ENCODE measurements at regions not wholly inside any gene's neighbourhood (a gene's known extent, or its start where the extent isn't known, plus 50 kb on each side); places are given as distances from the start of the nearest gene placed in this dataset.

DNA sequence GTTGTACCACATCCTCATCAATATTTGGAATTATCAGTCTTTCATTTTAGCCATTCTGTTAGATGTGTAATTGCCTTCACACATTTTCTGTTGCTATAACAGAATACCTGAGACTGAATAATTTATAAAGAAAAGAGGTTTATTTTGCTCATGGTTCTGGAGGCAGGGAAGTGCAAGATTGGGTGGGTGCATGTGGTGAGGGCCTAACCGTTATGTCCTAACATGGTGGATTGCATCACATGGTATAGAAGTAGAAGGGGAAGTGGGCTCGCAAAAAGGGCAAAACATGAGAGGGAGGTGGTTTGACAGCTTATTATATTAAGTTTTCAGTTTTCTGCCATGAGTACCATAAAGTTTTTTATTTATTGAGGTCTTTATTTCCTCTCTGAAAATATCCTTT lies 452.0 kb downstream of the ARL4A start:
- ChIA-PET POLR2A (no interaction called here), CTCF (ENCODE audit: unreplicated experiment) (no interaction called here)
- H3K27ac ChIP-seq (ENCODE audit: low read depth, low read length, poor library complexity, severe bottlenecking), result no peak overlapping the region
- H3K79me2 ChIP-seq (ENCODE audit: insufficient read depth, low read depth, low read length), result no peaks in the 10 kb centered on the region
- TF ChIP-seq, protein P1, sequence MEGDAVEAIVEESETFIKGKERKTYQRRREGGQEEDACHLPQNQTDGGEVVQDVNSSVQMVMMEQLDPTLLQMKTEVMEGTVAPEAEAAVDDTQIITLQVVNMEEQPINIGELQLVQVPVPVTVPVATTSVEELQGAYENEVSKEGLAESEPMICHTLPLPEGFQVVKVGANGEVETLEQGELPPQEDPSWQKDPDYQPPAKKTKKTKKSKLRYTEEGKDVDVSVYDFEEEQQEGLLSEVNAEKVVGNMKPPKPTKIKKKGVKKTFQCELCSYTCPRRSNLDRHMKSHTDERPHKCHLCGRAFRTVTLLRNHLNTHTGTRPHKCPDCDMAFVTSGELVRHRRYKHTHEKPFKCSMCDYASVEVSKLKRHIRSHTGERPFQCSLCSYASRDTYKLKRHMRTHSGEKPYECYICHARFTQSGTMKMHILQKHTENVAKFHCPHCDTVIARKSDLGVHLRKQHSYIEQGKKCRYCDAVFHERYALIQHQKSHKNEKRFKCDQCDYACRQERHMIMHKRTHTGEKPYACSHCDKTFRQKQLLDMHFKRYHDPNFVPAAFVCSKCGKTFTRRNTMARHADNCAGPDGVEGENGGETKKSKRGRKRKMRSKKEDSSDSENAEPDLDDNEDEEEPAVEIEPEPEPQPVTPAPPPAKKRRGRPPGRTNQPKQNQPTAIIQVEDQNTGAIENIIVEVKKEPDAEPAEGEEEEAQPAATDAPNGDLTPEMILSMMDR (conservative IDR thresholded peaks at IDR 0.05; ENCODE audit: low read length), result no peak
- no peak for TF ChIP-seq EZH2phosphoT487 (IDR thresholded peaks at IDR 0.05; ENCODE audit: borderline replicate concordance, low read depth, low read length)
- no TSS peak for BruUV-seq (replicated peaks)
- H4K20me1 ChIP-seq (ENCODE audit: insufficient read depth, low read length), result no peaks in the 10 kb centered on the region
- no peak overlapping the region for H3K4me3 ChIP-seq (ENCODE audit: low read depth, low read length, poor library complexity, severe bottlenecking)
- DNase-seq (ENCODE audit: low spot score), result no peak
- H3K9me2 ChIP-seq (ENCODE audit: insufficient read depth, low read length), result no peaks in the 10 kb centered on the region
- H2AFZ ChIP-seq (ENCODE audit: low read length), result no peak overlapping the region
- H3K9me3 ChIP-seq (ENCODE audit: low read length), result no peaks in the 10 kb centered on the region
- no peaks in the 10 kb centered on the region for H3K4me1 ChIP-seq (ENCODE audit: insufficient read depth, low read length, poor library complexity, severe bottlenecking)
- intact Hi-C loops (cut with micrococcal nuclease; ENCODE audit: unreplicated experiment), result no loop called here
- H3K4me2 ChIP-seq (ENCODE audit: low read length), result no peak overlapping the region
- H3K36me3 ChIP-seq (ENCODE audit: insufficient read depth, low read length), result no peaks in the 10 kb centered on the region

DNA sequence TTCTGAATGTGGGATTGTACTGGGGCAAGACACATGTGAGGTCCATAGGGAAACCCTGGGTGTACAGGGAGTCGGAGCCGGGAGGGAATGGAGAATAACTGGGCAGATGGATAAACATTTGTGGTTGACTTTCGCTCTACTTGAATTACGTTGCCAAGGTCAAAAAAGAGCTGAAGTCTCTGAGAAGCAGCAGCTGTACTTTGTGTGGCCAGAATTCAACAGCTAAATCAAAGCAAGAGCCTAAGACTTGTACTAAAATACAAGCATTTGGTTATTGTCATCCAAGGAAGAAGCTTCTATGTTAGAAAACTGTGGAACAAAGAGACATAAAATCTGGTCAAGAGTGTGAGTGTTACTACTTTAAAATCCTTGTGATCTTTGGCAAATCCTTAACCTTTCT lies 457.2 kb downstream of the ARL4A start:
- Histone ChIP-seq H3K9me3 (ENCODE audit: low read length) (no peaks in the 10 kb centered on the region), H2AFZ (ENCODE audit: low read length) (no peak overlapping the region), H3K79me2 (ENCODE audit: insufficient read depth, low read depth, low read length) (no peaks in the 10 kb centered on the region), H3K4me3 (ENCODE audit: low read depth, low read length, poor library complexity, severe bottlenecking) (no peak overlapping the region), H3K27ac (ENCODE audit: low read depth, low read length, poor library complexity, severe bottlenecking) (no peak overlapping the region), H3K36me3 (ENCODE audit: insufficient read depth, low read length) (no peaks in the 10 kb centered on the region), H4K20me1 (ENCODE audit: insufficient read depth, low read length) (no peaks in the 10 kb centered on the region), H3K4me2 (ENCODE audit: low read length) (no peak overlapping the region), H3K9me2 (ENCODE audit: insufficient read depth, low read length) (no peaks in the 10 kb centered on the region), H3K4me1 (ENCODE audit: insufficient read depth, low read length, poor library complexity, severe bottlenecking) (no peaks in the 10 kb centered on the region)
- no TSS peak for BruUV-seq (replicated peaks)
- DNase-seq (ENCODE audit: low spot score), result no peak
- no peak for TF ChIP-seq EZH2phosphoT487 (IDR thresholded peaks at IDR 0.05; ENCODE audit: borderline replicate concordance, low read depth, low read length)
- TF ChIP-seq, protein P1 (conservative IDR thresholded peaks at IDR 0.05; ENCODE audit: low read length), result no peak
- ChIA-PET CTCF (ENCODE audit: unreplicated experiment) (no interaction called here), POLR2A (interaction anchor here (0.7 kb wide), 1 partner anchor 19 kb away, joined by 3 read pairs; no protein-coding TSS in a partner anchor)
- intact Hi-C loops (cut with micrococcal nuclease; ENCODE audit: unreplicated experiment), result no loop called here

DNA sequence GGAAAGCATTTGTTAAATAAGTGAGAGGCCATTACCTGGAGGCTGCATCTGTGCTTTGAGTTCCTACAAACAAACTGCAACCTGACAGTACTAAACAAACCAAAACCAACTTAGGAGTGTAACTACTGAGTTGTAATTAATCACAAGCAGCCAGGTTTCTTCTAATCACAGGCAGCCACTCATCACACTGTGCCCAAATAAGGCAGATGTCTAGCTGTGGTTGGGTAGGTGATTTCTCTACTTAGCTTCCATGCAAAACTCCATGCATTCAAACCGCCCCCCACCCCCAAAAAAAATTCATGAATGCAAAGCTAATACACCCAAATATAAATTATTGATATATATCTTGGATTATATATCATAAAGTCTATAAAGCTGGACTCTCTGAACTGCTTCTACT lies 461.1 kb downstream of the ARL4A start:
- no peaks in the 10 kb centered on the region for H3K79me2 ChIP-seq (ENCODE audit: insufficient read depth, low read depth, low read length)
- ChIA-PET POLR2A (interaction anchor here (0.7 kb wide), 1 partner anchor 186 kb away, joined by 5 read pairs; no protein-coding TSS in a partner anchor), CTCF (ENCODE audit: unreplicated experiment) (no interaction called here)
- TF ChIP-seq EZH2phosphoT487 (IDR thresholded peaks at IDR 0.05; ENCODE audit: borderline replicate concordance, low read depth, low read length), result no peak
- TF ChIP-seq, protein P1 (conservative IDR thresholded peaks at IDR 0.05; ENCODE audit: low read length), result no peak
- H2AFZ ChIP-seq (ENCODE audit: low read length), result no peak overlapping the region
- no peaks in the 10 kb centered on the region for H3K9me3 ChIP-seq (ENCODE audit: low read length)
- H3K4me2 ChIP-seq (ENCODE audit: low read length), result no peak overlapping the region
- H3K9me2 ChIP-seq (ENCODE audit: insufficient read depth, low read length), result no peaks in the 10 kb centered on the region
- no TSS peak for BruUV-seq (replicated peaks)
- H3K36me3 ChIP-seq (ENCODE audit: insufficient read depth, low read length), result no peaks in the 10 kb centered on the region
- H4K20me1 ChIP-seq (ENCODE audit: insufficient read depth, low read length), result no peaks in the 10 kb centered on the region
- DNase-seq (ENCODE audit: low spot score), result no peak
- H3K4me1 ChIP-seq (ENCODE audit: insufficient read depth, low read length, poor library complexity, severe bottlenecking), result no peaks in the 10 kb centered on the region
- no peak overlapping the region for H3K4me3 ChIP-seq (ENCODE audit: low read depth, low read length, poor library complexity, severe bottlenecking)
- no peak overlapping the region for H3K27ac ChIP-seq (ENCODE audit: low read depth, low read length, poor library complexity, severe bottlenecking)
- intact Hi-C loops (cut with micrococcal nuclease; ENCODE audit: unreplicated experiment), result no loop called here

Measured in OCI-LY7 (cell line).